Frontal cortex (tissue), 3 donors: ENCODE measurements at regions not wholly inside any gene's neighbourhood (a gene's known extent, or its start where the extent isn't known, plus 50 kb on each side); places are given as distances from the start of the nearest gene placed in this dataset.

Experiments
- DNase-seq, 2 donors: peaks; one replicate each; pipeline ENCODE4 v3.0.0; 2012; ENCODE audit warnings: low spot score in 2 of 2
- FAIRE-seq: peaks from 2 replicates; lab custom pipeline; 2012; peaks lifted over from hg19 to GRCh38; lab: Jason Lieb, UNC
- donor health status: control.
- donor health status: control.
- donor health status: control.

DNA sequence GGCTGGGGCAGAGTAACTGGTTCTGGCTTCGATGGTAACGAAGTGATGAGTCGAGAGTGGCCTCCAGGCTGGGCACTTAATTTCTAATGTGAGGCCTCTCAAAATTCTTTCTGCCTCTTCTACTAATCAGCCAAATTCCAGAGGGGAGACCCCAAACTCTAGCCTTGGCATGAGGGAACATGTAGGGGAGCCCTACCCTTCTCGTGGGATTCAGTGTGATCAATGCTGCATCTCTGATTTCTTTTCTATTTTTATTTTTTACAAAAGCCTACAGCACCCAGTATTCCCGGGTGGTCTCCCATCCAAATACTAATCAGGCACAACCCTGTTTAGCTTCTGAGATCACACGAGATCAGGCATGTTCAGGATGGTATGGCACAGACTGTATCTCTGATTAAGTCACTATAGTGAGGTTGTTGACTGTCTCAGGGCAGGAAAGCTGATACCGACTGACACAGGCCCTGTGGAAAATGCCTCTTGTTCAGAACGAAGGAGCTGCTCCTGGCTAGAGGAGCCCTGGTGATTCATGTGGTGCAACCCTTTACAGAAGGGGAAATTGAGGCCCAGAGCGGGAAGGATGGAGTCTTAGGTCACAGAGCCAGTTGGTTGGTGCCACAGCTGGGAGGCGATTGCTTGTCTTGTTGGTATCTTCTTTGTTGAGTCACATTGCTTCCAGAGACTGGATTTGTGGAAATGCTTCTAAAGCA lies 126.3 kb upstream of the HS6ST1 start:
- no peak for DNase-seq
- FAIRE-seq, result no peak

DNA sequence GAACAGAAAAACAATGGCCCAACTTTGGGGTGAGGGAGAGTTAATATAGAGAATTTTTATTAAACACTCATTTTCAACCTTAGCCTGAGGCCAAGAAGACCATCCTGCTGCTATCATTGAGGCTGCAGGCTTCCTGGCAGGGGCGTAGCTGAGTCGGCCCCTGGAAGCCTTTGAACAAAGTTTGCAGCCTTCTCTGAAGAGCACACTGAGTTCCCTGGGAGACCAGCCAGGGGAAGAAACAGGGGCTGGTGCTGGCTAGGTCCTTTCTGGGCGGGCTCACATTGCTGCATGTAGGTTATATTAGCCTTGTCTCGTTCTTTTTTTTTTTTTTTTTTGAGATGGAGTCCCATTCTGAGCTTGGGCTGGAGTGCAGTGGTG lies 126.8 kb upstream of the HS6ST1 start:
- DNase-seq, result no peak

DNA sequence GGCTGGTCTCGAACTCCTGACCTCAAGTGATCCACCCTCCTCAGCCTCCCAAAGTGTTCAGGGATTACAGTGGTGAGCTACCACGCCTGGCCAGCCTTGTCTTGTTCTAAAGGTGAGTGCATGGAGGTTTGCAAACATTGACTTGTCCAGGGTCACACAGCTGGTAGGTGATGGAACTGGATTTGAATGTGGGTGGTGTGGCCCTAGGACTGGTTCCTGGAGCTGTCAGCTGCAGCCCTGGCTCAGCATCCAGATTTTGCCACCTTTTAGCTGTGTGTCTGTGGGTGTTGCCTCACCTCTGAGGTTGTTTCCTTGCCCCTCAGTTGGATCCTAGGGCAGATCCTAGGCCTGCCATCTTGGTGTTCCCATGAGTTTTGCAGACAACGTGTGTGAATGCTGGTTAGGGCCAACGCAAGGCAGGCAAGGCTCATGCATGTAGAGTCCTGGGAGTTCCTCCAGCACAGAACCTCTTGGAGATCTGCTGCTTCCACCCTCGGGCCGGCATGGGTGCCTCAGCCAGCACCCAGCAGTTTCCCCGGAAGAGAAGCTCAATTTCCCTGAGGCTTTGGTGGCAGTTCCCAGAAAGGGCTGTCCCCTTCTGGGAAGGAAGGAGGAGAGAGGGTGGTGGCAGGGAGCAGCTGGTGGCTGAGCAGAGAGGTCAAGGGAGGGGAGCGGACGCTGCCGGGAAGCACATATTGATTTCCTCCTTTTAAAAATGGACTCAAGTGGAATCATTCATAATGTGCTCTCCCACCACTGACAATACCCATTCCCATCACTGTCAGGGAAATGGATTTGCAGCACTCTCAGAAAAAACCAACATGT lies 127.6 kb upstream of the HS6ST1 start:
- DNase-seq (no peak), FAIRE-seq (no peak)

More for the DNA sequence above, 126.8 kb upstream of the HS6ST1 start:
- no peak for FAIRE-seq

DNA sequence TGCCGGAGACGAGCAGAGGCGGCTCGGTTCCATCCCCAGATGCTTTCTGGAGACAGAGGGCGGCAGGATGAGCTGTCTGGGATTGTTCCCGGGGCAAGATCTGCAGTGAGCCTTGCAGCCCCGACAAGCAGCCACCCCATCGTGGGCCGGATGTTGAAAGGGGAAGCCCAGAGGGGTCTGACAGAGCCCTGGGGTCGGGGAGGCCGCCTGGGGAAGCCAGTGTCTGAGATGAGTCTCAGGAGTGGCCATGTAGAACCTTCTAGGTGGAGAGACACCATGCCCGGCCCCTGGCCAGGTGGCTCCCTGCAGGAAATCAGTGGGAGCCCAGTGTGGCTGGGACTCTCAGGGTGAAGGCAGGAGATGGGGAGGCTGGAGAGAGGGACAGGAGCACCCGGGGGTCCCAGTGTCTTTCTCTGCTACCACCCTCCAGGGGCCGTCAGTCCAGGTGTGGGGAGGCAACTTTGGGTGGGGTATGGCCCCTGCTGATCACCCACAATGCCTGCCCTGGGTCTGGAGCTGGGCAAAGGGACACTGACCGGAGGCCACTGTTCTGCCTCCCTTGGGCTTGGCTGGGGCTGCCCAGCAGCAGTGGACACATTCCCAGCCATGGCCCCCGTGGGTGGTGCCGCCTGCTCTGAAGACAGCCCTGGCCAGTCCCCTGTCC lies 128.3 kb upstream of the HS6ST1 start:
- DNase-seq, result no peak
- no peak for FAIRE-seq

DNA sequence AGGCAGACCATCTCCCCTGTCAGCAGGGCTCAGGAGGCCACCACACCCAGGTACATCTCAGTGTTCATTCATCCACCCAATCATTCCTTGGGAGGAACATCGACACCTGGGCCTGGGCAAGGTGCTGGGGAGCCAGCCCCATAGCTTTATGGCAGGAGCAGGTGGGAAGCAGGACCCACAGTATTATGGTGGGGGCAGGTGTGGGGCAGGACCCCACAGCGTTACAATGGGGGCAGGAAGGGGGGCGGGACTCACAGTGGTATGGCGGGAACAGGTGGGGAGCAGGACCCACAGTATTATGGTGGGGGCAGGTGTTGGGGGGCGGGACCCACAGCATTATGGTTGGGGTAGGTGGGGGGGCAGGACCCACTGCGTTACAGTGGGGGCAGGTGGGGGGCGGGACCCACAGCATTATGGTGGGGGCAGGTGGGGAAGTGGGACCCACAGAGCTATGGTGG lies 128.9 kb upstream of the HS6ST1 start:
- FAIRE-seq (no peak), DNase-seq (no peak)

DNA sequence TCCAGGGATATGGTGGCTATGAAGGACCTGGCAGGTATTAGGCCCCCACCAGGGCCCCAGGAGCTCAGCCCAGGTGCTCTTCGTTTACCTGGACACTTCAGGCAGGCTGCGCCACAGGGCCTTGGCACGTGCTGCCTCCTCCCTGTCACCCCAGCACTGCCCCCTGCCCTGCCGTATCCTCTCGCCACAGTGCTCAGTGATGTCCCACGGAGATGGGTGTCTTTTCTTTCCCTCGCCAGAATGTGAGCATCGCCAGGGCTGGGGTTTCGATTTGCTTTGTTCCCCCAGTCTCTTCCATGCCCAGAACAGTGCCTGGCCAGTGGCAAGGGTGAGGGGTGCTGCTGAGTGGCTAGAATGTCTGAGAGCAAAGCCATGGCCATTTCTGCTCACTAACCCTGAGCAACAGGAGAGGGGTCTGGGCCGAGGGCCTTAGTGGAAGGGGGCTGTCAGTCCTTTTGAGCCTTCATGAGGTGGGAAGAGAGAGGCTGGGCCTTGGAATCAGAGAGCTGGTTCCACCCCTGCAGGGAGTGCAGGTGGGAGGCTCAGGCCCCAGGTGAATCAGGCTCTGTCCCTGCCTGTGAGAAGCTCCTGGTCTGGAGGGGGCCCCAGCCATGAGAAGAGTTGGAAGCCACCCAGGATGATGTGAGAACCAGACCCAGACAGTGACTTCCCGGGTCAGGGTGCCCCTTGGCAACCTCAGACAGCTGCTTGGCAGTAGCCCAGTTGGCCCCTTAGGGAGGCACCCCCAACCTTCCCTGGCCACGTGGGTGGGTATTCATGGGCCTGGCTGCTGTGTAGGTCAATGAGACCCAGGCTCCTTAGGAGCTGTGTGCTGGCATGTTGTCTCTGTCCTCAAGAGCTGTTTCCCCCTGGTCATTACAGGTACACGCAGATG lies 129.9 kb upstream of the HS6ST1 start:
- DNase-seq, result no peak
- FAIRE-seq, result no peak

DNA sequence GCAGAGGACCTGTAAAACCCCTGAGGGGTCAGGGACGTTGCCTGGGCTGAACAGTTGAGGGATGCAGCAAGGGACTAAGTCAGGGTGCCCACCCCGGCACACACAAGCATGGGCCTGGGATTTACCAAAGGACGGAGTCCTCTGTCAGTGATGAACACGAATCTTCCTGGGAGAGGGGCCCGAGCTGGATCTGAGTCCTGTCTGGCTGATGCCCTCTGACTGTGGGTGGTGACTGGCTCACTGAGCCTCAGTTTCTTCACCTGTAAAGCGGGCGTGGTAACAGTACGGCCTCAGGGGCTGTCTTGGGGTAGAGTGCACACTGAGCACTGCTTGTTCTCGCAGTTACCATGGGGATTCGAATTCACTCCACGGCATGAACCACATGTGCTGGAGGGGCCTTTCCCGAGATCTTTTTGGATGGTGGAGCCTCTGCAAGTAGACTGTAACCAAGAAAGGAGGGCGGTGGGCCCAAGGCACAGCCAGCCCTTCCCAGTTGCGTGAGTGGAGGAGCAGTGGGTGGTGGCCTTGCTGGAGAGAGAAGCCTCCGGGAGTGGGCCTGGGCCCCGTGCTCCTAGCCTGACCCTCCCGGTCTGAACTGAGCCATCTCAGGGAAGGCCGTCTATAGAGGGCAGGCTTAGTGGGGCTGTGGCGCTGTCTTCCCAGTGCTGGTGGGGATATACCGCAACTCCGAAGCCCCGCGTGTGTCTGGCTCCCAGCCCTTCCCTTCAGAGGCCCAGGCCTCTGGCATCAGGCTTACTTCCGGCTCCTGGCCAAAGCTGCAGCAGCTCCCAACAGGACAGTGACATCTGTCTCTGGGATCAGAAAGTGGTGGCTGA lies 130.8 kb upstream of the HS6ST1 start:
- DNase-seq (no peak), FAIRE-seq (no peak)

DNA sequence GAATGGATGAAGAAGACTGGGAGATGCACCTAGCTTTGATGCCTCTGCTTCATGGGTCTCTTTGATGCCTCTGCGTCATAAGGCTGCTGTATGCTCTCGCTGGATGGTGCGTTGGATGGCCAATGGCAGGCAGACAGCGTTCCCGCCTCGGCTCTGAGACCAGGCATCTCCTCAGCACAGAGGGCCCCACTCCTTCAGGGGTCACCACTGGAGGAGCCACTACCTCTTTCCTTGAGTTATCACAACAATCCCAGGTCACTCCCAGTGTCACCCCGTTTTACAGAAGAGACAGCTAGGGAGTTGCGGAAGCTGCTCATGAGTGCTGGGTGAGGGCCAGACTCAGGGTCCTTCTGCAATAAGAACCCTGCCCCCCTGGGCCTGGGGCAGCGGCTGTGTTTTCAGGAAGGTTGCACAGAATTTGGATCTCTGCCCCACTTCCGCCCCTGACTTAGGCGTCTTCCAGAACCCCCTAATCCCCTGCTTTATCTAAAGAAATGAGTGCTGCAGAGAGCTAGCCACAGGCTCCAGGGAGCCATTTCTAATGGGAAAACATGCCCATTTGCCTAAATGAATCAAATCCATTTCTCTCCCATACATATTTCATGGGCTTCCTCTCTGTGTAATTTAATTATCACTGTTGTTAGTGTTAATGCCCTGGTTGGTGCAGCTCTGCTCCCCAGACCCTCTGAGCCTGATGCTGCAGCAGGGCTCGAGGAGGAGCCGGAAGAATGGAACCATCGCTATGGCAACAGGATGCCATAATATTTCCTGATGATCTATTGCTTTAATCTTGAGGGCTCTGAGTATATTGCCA lies 131.8 kb upstream of the HS6ST1 start:
- no peak for FAIRE-seq
- DNase-seq, result no peak

DNA sequence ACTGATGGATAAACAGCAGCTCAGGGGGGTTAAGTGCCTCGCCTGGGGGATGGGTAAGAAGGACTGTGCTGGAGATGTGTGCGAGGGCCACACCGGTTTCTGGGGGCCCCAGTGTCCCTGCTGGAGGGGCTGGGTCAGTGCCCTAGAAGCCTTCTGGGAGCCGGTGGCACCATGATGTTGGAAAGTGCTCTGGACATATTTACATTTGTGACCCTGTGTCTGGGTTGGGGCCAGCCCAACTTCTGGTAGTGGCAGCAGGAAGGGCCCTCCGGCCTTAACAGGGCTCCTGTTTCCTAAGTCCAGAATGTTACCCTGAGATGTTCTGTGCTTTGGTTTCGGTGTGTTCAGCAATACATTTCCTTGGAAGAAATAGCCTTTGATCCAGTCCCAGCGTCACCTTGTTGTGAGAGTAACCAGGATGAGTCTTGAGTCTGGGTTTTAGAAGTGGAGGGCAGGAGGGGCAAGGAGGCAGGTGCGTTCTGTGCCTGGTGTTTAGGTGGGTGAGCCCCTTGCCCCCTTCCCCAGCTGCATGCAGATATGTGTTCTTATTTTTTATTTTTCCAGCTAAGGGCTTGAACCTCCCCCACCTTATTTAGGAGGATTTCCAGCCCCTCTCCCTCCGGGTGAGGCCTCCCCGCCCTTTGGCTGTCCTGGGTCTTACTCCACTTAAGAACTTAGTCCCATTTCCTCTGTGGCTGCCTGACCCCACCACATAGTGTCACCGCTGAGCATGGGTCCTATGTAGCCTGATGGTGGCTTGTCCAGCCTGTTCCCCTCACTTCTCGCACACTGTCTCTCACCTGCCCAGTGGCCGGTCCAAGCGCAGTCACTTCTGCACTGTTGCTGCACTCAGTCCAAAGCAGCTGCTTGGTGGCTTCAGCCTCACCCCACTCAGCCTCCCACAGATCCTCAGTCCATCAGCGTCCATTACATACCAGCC lies 132.7 kb upstream of the HS6ST1 start:
- FAIRE-seq (no peak), DNase-seq (no peak)

DNA sequence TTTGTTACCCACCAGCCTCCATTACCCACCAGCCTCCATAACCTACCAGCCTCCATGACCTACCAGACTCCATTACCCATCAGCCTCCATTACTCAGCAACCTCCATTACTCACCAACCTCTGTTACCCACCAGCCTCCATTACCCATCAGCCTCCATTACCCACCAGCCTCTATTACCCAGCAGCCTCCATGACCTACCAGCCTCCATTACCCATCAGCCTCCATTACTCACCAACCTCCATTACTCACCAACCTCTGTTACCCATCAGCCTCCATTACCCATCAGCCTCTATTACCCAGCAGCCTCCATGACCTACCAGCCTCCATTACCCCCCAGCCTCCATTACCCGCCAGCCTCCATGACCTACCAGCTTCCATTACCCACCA lies 133.3 kb upstream of the HS6ST1 start:
- FAIRE-seq, result no peak

DNA sequence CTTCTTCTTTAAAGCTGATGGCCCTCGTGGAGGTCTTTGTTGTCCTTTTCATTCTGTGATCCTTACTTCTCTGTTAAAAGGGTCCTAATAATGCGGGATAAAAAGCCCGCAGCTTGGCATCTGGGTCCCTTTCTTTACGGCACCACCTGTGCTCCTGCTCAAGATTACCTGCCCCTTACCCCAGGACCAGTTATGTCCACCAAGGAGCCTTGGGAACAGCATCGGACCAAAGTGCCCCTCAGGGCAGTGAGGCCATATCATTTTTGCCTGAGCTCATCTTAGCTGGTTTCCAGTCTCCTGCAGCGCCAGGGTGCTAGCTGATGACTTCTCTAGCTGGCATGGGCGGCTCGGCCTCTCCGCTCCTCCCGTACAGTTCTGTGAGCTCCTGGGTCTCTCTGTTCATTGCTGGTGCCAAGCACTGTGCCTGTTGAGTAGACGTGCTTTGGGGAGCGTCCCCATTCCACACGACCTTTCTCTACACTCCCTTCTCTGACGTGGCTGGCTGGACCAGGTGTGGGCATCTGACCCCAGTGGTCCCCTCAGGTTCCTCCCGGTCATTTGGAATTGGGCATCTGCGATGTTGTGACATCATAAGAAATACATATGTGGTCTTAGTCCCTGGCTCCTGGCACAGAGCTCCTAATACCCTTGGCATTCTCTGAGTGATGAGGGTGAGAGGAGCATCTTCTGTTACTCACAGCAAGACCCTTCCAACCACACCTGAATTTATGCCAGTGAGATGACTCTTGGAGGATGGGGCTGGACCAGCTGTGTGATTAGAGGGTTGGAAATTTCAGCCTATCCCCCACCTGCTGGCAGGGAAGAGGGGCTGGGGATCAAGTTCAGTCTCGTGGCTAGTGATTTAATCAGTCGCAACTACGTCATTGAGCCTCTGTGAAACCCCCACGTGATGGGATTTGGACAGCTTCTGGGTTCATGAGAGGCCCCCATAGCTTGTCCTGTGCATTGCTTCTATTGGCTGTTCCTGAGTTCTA lies 134.2 kb upstream of the HS6ST1 start:
- no peak for FAIRE-seq
- no peak for DNase-seq

More for the DNA sequence above, 133.3 kb upstream of the HS6ST1 start:
- DNase-seq, result no peak

DNA sequence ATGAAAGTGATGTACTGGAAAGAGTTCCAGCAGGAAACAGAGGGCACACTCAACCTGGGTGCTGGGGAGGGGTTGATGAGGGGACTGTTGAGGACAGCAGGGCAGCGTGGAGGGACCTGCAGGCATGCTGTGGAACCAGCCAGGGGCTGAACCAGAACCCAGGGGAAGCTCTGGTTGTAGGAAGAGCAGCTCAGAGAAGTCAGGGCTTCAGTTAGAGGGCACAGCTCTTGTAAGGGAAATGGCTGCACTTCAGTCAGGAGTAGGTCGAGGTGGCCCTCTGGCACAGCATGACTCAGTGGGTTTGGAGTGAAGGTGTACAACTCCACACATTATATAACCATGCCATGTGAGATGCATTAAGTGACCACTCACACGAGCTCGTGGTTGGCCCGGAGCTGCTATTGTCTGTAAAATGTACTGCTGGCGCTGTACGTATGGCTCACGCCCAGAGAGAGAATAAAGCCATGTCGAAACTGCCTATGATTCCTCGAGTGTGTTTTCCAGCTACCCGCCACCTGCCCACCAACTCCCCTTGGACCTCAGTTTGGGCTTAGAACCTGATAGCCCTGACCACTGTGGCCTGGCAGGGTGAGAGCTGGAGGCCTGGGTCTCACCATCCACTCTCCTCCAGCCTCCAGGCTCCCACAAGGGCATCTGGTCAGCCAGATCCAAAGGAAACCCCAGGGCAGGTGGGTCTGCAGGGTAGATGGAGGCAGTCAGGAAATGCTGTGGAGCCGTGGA lies 136.5 kb upstream of the HS6ST1 start:
- FAIRE-seq, result no peak
- no peak for DNase-seq

DNA sequence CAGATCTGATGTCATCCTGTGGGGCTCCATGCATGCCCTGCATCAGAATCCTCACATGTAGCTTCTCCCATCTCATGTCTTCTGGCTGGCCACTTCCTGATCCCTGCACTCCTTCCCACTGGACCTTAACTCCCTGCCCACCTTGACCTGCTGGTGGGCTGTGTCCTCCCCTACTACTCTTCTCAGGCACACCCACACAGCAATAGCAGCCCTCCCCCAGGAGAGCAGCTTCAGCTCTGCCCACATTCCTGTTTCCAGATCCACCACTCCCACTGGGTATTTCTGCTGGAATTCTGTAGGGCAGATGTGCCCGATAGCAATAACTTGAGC lies 137.0 kb upstream of the HS6ST1 start:
- DNase-seq (no peak), FAIRE-seq (no peak)

DNA sequence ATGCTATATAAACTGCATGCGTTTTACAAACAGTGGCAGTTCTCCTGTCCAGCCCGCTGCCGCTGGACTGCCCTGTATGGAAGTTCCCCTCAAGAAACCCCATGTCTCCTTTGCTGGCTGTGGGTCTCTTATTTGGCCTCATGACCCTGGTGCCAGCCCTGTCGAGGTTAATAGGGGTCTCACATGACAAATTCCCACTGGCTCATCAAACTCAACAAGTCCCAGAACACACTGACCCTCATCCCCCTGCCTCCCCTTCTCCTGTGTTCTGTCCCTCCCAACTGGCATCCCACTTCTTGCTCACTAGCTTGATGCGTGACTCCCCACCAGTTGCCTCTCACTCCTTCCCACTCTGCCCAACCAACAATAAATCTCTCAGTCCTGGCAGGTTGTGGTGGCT lies 137.6 kb upstream of the HS6ST1 start:
- DNase-seq (no peak), FAIRE-seq (no peak)

DNA sequence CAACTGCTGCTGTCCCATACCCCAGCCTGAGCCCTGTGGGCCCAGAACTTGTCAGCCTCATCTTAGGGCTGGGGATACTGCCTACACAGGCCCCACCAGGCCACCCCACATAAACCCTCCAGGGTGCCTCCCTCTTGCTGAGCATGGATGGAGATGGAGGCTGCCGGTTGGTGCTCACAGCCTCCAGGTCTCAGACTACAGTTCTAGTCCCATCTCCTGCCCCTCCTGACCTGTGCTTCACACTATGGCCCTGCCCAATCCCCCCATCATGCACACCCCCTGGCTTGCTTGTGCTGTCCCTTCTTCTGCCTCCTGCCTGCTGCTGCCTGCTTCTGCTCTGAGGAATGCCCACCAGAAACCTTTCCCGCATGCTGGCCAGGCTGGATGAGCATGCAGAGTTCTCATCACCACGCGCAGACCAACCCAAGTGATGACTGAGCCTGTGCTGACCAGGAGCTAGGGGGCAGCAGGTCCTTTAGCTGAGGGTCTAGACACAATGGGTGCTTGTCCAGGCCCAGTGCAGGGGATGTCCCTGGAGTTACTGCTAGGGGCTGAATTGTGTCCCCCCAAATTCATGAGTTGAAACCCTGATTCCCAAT lies 138.4 kb upstream of the HS6ST1 start:
- FAIRE-seq, result no peak

More for the DNA sequence above, 138.4 kb upstream of the HS6ST1 start:
- no peak for DNase-seq
